ENCODE measurements at regions not wholly inside any gene's neighbourhood (a gene's known extent, or its start where the extent isn't known, plus 50 kb on each side); places are given as distances from the start of the nearest gene placed in this dataset.

DNA sequence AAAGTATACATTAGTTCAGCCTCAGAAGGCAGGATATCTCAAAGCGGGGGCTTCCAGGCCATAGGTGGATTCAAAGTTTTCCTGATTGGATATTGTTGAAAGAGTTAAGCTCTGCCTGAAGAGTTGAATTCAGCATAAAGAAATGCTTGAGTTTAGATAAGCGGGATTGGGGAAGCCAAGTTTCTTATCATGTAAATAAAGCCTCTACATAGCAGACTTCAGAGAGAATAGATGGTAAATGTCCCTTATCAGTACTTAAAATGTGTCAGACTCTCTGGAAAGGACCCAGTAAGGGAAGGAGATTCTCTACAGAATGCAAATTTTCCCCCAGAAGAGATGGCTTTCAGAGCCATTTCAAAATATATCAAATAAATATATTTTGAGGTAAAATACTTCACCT lies 423.5 kb downstream of the SHISA9 start:
- no peak for TF ChIP-seq POLR2A (IDR thresholded peaks at IDR 0.05)
- H3K27ac ChIP-seq = no peak overlapping the region
- 80 to 82% methylated on average over 2 of the region's 2 CpGs for WGBS, 2 donors
- H3K4me1 ChIP-seq = no peaks in the 10 kb centered on the region
- intact Hi-C loops (cut with DNase I; ENCODE audit: low total_unique reads) = no loop called here
- no peak overlapping the region for H3K4me3 ChIP-seq
- H3K36me3 ChIP-seq (ENCODE audit: low read depth, missing control alignments) = no peaks in the 10 kb centered on the region
- H3K9me3 ChIP-seq = no peaks in the 10 kb centered on the region
- no peaks in the 10 kb centered on the region for H3K27me3 ChIP-seq
- DNase-seq = no peak

DNA sequence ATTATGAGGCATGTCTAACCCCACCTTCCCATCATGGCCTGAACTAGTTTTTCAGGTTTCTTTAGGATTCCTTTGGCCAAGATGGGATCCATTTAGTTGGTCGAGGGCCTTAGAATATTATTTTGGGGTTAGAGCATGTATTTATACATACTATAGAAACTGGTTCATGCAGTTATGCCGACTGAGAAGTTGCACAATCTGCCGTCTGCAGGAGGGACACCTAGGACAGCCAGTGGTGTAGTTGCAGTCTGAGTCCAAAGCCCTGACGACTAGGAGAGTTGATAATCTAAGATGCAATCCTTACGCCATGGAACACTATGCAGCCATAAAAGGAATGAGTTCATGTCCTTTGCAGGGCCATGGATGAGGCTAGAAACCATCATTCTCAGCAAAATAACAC lies 424.0 kb downstream of the SHISA9 start:
- no peaks in the 10 kb centered on the region for H3K36me3 ChIP-seq (ENCODE audit: low read depth, missing control alignments)
- H3K27ac ChIP-seq = no peak overlapping the region
- H3K27me3 ChIP-seq = no peaks in the 10 kb centered on the region
- intact Hi-C loops (cut with DNase I; ENCODE audit: low total_unique reads) = no loop called here
- WGBS, 2 donors = 76 to 79% methylated on average over 5 of the region's 5 CpGs
- no peak for DNase-seq
- no peaks in the 10 kb centered on the region for H3K9me3 ChIP-seq
- H3K4me1 ChIP-seq = no peaks in the 10 kb centered on the region
- TF ChIP-seq, protein P1, sequence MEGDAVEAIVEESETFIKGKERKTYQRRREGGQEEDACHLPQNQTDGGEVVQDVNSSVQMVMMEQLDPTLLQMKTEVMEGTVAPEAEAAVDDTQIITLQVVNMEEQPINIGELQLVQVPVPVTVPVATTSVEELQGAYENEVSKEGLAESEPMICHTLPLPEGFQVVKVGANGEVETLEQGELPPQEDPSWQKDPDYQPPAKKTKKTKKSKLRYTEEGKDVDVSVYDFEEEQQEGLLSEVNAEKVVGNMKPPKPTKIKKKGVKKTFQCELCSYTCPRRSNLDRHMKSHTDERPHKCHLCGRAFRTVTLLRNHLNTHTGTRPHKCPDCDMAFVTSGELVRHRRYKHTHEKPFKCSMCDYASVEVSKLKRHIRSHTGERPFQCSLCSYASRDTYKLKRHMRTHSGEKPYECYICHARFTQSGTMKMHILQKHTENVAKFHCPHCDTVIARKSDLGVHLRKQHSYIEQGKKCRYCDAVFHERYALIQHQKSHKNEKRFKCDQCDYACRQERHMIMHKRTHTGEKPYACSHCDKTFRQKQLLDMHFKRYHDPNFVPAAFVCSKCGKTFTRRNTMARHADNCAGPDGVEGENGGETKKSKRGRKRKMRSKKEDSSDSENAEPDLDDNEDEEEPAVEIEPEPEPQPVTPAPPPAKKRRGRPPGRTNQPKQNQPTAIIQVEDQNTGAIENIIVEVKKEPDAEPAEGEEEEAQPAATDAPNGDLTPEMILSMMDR (IDR thresholded peaks at IDR 0.05) = no peak
- no peak for TF ChIP-seq POLR2A (IDR thresholded peaks at IDR 0.05)
- H3K4me3 ChIP-seq = no peak overlapping the region

GRCh38 chr16:13331918-13332317 lies 430.5 kb downstream of the SHISA9 start:
- H3K27me3 ChIP-seq = no peaks in the 10 kb centered on the region
- H3K4me1 ChIP-seq = no peaks in the 10 kb centered on the region
- no peak overlapping the region for H3K4me3 ChIP-seq
- WGBS, 2 donors = 86 to 93% methylated on average over 2 of the region's 2 CpGs
- no peaks in the 10 kb centered on the region for H3K36me3 ChIP-seq (ENCODE audit: low read depth, missing control alignments)
- TF ChIP-seq, protein P1 (IDR thresholded peaks at IDR 0.05) = no peak
- no peak for TF ChIP-seq POLR2A (IDR thresholded peaks at IDR 0.05)
- DNase-seq = no peak
- intact Hi-C loops (cut with DNase I; ENCODE audit: low total_unique reads) = no loop called here
- no peak overlapping the region for H3K27ac ChIP-seq
- no peaks in the 10 kb centered on the region for H3K9me3 ChIP-seq

- no peak overlapping the region for H3K4me3 ChIP-seq
- no peaks in the 10 kb centered on the region for H3K9me3 ChIP-seq
- intact Hi-C loops (cut with DNase I; ENCODE audit: low total_unique reads) = no loop called here
- no peak for DNase-seq
- 51 to 53% methylated on average over 7 of the region's 7 CpGs for WGBS, 2 donors
- H3K4me1 ChIP-seq = no peaks in the 10 kb centered on the region
- no peaks in the 10 kb centered on the region for H3K36me3 ChIP-seq (ENCODE audit: low read depth, missing control alignments)
- TF ChIP-seq POLR2A (IDR thresholded peaks at IDR 0.05) = no peak
- TF ChIP-seq, protein P1 (IDR thresholded peaks at IDR 0.05) = no peak
- H3K27me3 ChIP-seq = no peaks in the 10 kb centered on the region
- H3K27ac ChIP-seq = no peak overlapping the region
Observed at GRCh38 chr16:13332713-13333255, 431.4 kb downstream of the SHISA9 start.

DNA sequence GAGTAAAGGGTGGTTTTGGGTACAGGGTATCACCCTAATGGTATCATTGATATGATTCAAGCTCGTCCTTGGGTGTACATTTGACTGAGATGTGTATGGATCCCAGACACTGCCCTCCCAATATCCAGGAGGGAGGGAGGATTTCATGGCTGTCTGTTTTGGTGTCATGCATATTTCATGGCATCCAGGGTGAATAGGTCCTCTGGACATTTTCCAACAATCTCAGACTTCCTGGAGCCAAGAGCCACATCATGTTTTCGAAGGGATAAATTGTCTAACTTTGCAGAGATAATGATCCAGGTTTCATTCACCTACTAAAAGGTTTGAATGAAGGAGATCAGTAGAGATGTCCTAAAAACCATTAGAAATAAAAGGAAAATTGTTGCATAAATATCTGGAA lies 431.9 kb downstream of the SHISA9 start:
- no peak overlapping the region for H3K27ac ChIP-seq
- no peaks in the 10 kb centered on the region for H3K36me3 ChIP-seq (ENCODE audit: low read depth, missing control alignments)
- WGBS, 2 donors = 36 to 63% methylated on average over 2 of the region's 2 CpGs
- no peaks in the 10 kb centered on the region for H3K9me3 ChIP-seq
- no peaks in the 10 kb centered on the region for H3K27me3 ChIP-seq
- intact Hi-C loops (cut with DNase I; ENCODE audit: low total_unique reads) = no loop called here
- TF ChIP-seq, protein P1 (IDR thresholded peaks at IDR 0.05) = no peak
- TF ChIP-seq POLR2A (IDR thresholded peaks at IDR 0.05) = no peak
- no peak overlapping the region for H3K4me3 ChIP-seq
- no peak for DNase-seq
- H3K4me1 ChIP-seq = no peaks in the 10 kb centered on the region
